ENCODE measurements at regions not wholly inside any gene's neighbourhood (a gene's known extent, or its start where the extent isn't known, plus 50 kb on each side); places are given as distances from the start of the nearest gene placed in this dataset.

DNA sequence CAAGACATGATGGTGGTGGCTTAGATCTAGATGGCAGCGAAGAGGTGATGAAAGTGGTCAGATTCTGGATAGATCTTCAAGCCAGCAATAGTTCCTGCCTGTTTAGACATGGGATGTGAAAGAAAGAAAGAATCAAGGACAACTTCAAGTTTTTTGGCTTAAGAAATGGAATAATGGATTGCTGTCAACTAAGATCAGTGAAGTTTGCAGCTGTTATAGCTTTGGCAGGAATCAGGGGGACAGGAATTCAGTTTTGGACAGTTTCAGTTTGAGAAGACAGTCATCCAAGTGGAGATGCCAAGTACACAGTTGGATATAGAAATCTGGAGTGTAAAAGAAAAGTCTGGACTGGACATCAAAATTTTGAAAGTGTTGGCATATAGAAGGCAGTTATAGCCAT, 283.7 kb upstream of the PKDCC start:
- intact Hi-C loops (cut with micrococcal nuclease) = no loop called here
- DNase-seq = no peak
- H3K27ac ChIP-seq (replicated peaks) = no peak overlapping the region
- no peaks in the 10 kb centered on the region for H3K9me3 ChIP-seq (replicated peaks)
- no peaks in the 10 kb centered on the region for H3K4me1 ChIP-seq
- TF ChIP-seq, protein P1, sequence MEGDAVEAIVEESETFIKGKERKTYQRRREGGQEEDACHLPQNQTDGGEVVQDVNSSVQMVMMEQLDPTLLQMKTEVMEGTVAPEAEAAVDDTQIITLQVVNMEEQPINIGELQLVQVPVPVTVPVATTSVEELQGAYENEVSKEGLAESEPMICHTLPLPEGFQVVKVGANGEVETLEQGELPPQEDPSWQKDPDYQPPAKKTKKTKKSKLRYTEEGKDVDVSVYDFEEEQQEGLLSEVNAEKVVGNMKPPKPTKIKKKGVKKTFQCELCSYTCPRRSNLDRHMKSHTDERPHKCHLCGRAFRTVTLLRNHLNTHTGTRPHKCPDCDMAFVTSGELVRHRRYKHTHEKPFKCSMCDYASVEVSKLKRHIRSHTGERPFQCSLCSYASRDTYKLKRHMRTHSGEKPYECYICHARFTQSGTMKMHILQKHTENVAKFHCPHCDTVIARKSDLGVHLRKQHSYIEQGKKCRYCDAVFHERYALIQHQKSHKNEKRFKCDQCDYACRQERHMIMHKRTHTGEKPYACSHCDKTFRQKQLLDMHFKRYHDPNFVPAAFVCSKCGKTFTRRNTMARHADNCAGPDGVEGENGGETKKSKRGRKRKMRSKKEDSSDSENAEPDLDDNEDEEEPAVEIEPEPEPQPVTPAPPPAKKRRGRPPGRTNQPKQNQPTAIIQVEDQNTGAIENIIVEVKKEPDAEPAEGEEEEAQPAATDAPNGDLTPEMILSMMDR (IDR thresholded peaks at IDR 0.05; ENCODE audit: borderline replicate concordance) = no peak
- no peaks in the 10 kb centered on the region for H3K27me3 ChIP-seq (ENCODE audit: low read depth)
- H3K4me3 ChIP-seq = no peak overlapping the region
- H3K36me3 ChIP-seq = no peaks in the 10 kb centered on the region

DNA sequence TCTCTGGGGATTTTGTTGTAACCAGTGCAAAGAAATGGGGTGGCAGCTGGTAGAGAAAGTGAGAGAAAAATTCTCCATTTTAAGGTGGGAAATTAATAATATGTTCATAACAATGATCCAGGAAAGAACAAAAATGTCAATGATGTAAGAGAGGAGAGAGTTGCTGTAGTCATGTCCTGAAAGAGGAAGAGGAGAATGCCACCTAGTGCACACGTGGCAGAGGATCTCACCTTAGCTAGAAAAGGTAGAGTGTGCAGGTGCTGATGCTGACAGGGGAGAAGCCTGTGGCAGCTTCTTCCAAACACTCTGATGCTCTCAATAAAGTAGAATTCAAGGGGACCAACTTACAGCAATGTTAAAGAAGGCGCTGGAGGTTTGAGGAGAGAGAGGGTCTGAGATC, 282.9 kb upstream of the PKDCC start:
- Histone ChIP-seq H3K27ac (replicated peaks) (no peak overlapping the region), H3K27me3 (ENCODE audit: low read depth) (no peaks in the 10 kb centered on the region), H3K4me3 (no peak overlapping the region), H3K36me3 (no peaks in the 10 kb centered on the region), H3K4me1 (no peaks in the 10 kb centered on the region), H3K9me3 (replicated peaks) (no peaks in the 10 kb centered on the region)
- intact Hi-C loops (cut with micrococcal nuclease) = no loop called here
- DNase-seq = no peak
- TF ChIP-seq, protein P1 (IDR thresholded peaks at IDR 0.05; ENCODE audit: borderline replicate concordance) = no peak

DNA sequence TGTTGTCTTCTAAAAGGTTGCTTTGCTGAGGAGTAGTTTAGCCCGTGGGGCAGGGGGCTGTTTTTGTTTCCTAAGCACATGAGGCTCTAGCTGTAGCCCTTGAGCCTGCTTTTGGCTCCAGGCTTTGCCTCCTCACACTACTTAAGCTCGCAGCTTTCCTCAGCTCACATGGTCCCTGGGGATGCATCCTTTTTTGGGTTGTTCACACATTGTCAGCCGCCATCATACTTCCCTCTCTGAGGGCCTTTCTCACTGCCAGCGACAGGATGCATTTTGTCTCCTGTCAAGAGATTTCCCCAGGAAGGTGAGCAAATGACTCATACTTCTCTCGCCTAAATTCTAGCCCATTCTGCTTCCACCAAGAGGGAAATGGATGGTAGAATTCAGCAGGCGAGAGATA, 279.5 kb upstream of the PKDCC start:
- H3K9me3 ChIP-seq (replicated peaks) = no peaks in the 10 kb centered on the region

DNA sequence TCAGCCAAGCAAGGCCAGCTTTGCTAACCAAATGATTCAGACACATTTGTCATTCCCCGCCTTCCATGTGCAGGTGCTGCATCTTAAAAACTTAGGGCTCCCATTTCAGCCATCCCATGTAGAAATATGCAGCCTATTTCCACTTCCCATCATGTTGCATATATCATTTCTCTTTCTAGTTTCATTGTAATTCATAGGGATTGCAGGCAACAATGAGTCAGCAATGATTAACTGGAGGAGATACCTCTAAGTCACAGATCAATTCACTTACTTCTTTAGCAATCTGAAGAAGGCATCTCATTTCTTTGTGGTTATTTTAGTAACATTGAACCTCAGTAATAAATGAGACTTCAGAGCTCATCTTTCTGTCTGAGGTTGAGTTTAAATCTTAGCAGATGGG, 276.1 kb upstream of the PKDCC start:
- TF ChIP-seq, protein P1 (IDR thresholded peaks at IDR 0.05; ENCODE audit: borderline replicate concordance) = no peak
- no peaks in the 10 kb centered on the region for H3K4me1 ChIP-seq
- no peak overlapping the region for H3K27ac ChIP-seq (replicated peaks)
- H3K27me3 ChIP-seq (ENCODE audit: low read depth) = peaks cover 11% of the 10 kb centered on the region
- no peaks in the 10 kb centered on the region for H3K9me3 ChIP-seq (replicated peaks)
- intact Hi-C loops (cut with micrococcal nuclease) = no loop called here
- H3K4me3 ChIP-seq = no peak overlapping the region
- no peaks in the 10 kb centered on the region for H3K36me3 ChIP-seq
- DNase-seq = no peak

More for the DNA sequence above, 279.5 kb upstream of the PKDCC start:
- H3K27me3 ChIP-seq (ENCODE audit: low read depth) = peaks cover 11% of the 10 kb centered on the region
- peak; percentile 22 for DNase-seq
- H3K27ac ChIP-seq (replicated peaks) = no peak overlapping the region
- intact Hi-C loops (cut with micrococcal nuclease) = no loop called here
- H3K4me3 ChIP-seq = no peak overlapping the region
- TF ChIP-seq, protein P1 (IDR thresholded peaks at IDR 0.05; ENCODE audit: borderline replicate concordance) = no peak
- no peaks in the 10 kb centered on the region for H3K36me3 ChIP-seq
- H3K4me1 ChIP-seq = no peaks in the 10 kb centered on the region

DNA sequence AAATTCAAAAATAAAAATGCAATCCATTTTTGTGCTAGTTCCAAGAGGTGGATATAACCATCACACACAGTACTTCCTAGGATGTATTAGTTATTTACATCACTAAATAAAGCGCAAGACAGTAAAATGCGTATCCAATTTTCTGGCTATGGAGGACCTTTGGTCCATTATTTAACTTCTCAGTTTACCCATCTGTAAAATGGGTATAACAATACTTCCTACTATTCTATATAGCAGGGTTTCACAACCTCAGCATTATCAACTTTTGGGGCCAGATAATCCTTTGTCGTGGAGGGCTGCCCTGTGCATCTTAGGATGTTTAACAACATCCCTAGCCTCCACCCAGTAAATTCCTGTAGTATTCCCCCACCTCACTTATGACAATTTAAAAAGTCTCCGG, 275.1 kb upstream of the PKDCC start:
- intact Hi-C loops (cut with micrococcal nuclease) = no loop called here
- TF ChIP-seq, protein P1 (IDR thresholded peaks at IDR 0.05; ENCODE audit: borderline replicate concordance) = no peak
- Histone ChIP-seq H3K4me1 (no peaks in the 10 kb centered on the region), H3K9me3 (replicated peaks) (no peaks in the 10 kb centered on the region), H3K27ac (replicated peaks) (no peak overlapping the region), H3K4me3 (no peak overlapping the region), H3K36me3 (no peaks in the 10 kb centered on the region), H3K27me3 (ENCODE audit: low read depth) (peaks cover 11% of the 10 kb centered on the region)
- DNase-seq = no peak

Measured in left ventricle myocardium inferior (tissue), 1 donor.